ENCODE measurements at regions not wholly inside any gene's neighbourhood (a gene's known extent, or its start where the extent isn't known, plus 50 kb on each side); places are given as distances from the start of the nearest gene placed in this dataset.

- no peak for TF ChIP-seq Cebpa-rat (IDR thresholded peaks at IDR 0.05)
- H3K4me1 ChIP-seq, result no peaks in the 10 kb centered on the region
- H4K20me1 ChIP-seq, result no peaks in the 10 kb centered on the region
- H3K27me3 ChIP-seq, result no peaks in the 10 kb centered on the region
- H3K9ac ChIP-seq, result no peak overlapping the region
- no peak overlapping the region for H3K4me2 ChIP-seq
- no peak overlapping the region for H3K4me3 ChIP-seq
- H3K27ac ChIP-seq, result no peak overlapping the region
- no peaks in the 10 kb centered on the region for H3K9me3 ChIP-seq
- no peaks in the 10 kb centered on the region for H3K36me3 ChIP-seq
These were observed 255.1 kb upstream of the GPRIN3 start for GRCh38 chr4:89562746-89563145.

- H3K4me3 ChIP-seq, result no peak overlapping the region
- H3K4me1 ChIP-seq, result 0 out of 2 replicates have a peak, but pooled peaks cover 7% of the 10 kb centered on the region
- H3K9me3 ChIP-seq, result no peaks in the 10 kb centered on the region
- H3K4me2 ChIP-seq, result no peak overlapping the region
- TF ChIP-seq Cebpa-rat (IDR thresholded peaks at IDR 0.05), result no peak
- no peaks in the 10 kb centered on the region for H3K27me3 ChIP-seq
- H3K36me3 ChIP-seq, result no peaks in the 10 kb centered on the region
- no peaks in the 10 kb centered on the region for H4K20me1 ChIP-seq
- no peak overlapping the region for H3K9ac ChIP-seq
- H3K27ac ChIP-seq, result no peak overlapping the region
These were observed 253.4 kb upstream of the GPRIN3 start for GRCh38 chr4:89561048-89561447.

GRCh38 chr4:89558147-89558546 lies 250.5 kb upstream of the GPRIN3 start:
- Histone ChIP-seq H4K20me1 (no peaks in the 10 kb centered on the region), H3K36me3 (no peaks in the 10 kb centered on the region), H3K4me2 (no peak overlapping the region), H3K4me1 (0 out of 2 replicates have a peak, but pooled peaks cover 7% of the 10 kb centered on the region), H3K27ac (no peak overlapping the region), H3K27me3 (no peaks in the 10 kb centered on the region), H3K9me3 (no peaks in the 10 kb centered on the region), H3K4me3 (no peak overlapping the region), H3K9ac (no peak overlapping the region)
- TF ChIP-seq Cebpa-rat (IDR thresholded peaks at IDR 0.05), result no peak

GRCh38 chr4:89556601-89557305 lies 249.2 kb upstream of the GPRIN3 start:
- H3K27ac ChIP-seq, result no peak overlapping the region
- no peaks in the 10 kb centered on the region for H3K36me3 ChIP-seq
- H3K27me3 ChIP-seq, result no peaks in the 10 kb centered on the region
- no peak overlapping the region for H3K4me3 ChIP-seq
- TF ChIP-seq Cebpa-rat (IDR thresholded peaks at IDR 0.05), result no peak
- H3K4me1 ChIP-seq, result 0 out of 2 replicates have a peak, but pooled peaks cover 7% of the 10 kb centered on the region
- no peaks in the 10 kb centered on the region for H4K20me1 ChIP-seq
- H3K9me3 ChIP-seq, result no peaks in the 10 kb centered on the region
- no peak overlapping the region for H3K9ac ChIP-seq
- no peak overlapping the region; the same call in 1 of the 2 replicates for H3K4me2 ChIP-seq

GRCh38 chr4:89551191-89551590 lies 243.6 kb upstream of the GPRIN3 start:
- no peak overlapping the region for H3K27ac ChIP-seq
- no peaks in the 10 kb centered on the region for H3K4me1 ChIP-seq
- no peaks in the 10 kb centered on the region for H3K27me3 ChIP-seq
- H3K36me3 ChIP-seq, result no peaks in the 10 kb centered on the region
- H3K9me3 ChIP-seq, result no peaks in the 10 kb centered on the region
- no peak overlapping the region for H3K4me2 ChIP-seq
- H3K9ac ChIP-seq, result no peak overlapping the region
- H4K20me1 ChIP-seq, result no peaks in the 10 kb centered on the region
- no peak for TF ChIP-seq Cebpa-rat (IDR thresholded peaks at IDR 0.05)
- H3K4me3 ChIP-seq, result no peak overlapping the region

GRCh38 chr4:89549907-89550306 lies 242.3 kb upstream of the GPRIN3 start:
- H3K9me3 ChIP-seq, result peaks cover 5% of the 10 kb centered on the region; the same call in 1 of the 2 replicates
- no peak overlapping the region for H3K4me2 ChIP-seq
- H3K4me3 ChIP-seq, result no peak overlapping the region
- no peaks in the 10 kb centered on the region for H3K36me3 ChIP-seq
- no peaks in the 10 kb centered on the region for H4K20me1 ChIP-seq
- no peaks in the 10 kb centered on the region for H3K4me1 ChIP-seq
- H3K27me3 ChIP-seq, result no peaks in the 10 kb centered on the region
- TF ChIP-seq Cebpa-rat (IDR thresholded peaks at IDR 0.05), result no peak
- no peak overlapping the region for H3K27ac ChIP-seq
- no peak overlapping the region for H3K9ac ChIP-seq

GRCh38 chr4:89545315-89545714 lies 237.7 kb upstream of the GPRIN3 start:
- Histone ChIP-seq H3K4me2 (no peak overlapping the region), H3K4me3 (no peak overlapping the region), H3K9ac (no peak overlapping the region), H3K9me3 (peaks cover 13% of the 10 kb centered on the region; the same call in 1 of the 2 replicates), H3K36me3 (no peaks in the 10 kb centered on the region), H4K20me1 (no peaks in the 10 kb centered on the region), H3K27me3 (no peaks in the 10 kb centered on the region), H3K27ac (no peak overlapping the region), H3K4me1 (no peaks in the 10 kb centered on the region)
- no peak for TF ChIP-seq Cebpa-rat (IDR thresholded peaks at IDR 0.05)

- peaks cover 13% of the 10 kb centered on the region; the same call in 1 of the 2 replicates for H3K9me3 ChIP-seq
- H3K9ac ChIP-seq, result no peak overlapping the region
- no peak for TF ChIP-seq Cebpa-rat (IDR thresholded peaks at IDR 0.05)
- H4K20me1 ChIP-seq, result no peaks in the 10 kb centered on the region
- no peaks in the 10 kb centered on the region for H3K4me1 ChIP-seq
- no peaks in the 10 kb centered on the region for H3K27me3 ChIP-seq
- H3K27ac ChIP-seq, result no peak overlapping the region
- H3K36me3 ChIP-seq, result no peaks in the 10 kb centered on the region
- no peak overlapping the region for H3K4me3 ChIP-seq
- H3K4me2 ChIP-seq, result no peak overlapping the region
These were observed 234.4 kb upstream of the GPRIN3 start for GRCh38 chr4:89541998-89542397.

GRCh38 chr4:89539797-89540711 lies 232.5 kb upstream of the GPRIN3 start:
- no peaks in the 10 kb centered on the region for H3K4me1 ChIP-seq
- peaks cover 10% of the 10 kb centered on the region; the same call in 1 of the 2 replicates for H3K9me3 ChIP-seq
- H3K4me3 ChIP-seq, result no peak overlapping the region
- no peak overlapping the region for H3K27ac ChIP-seq
- H3K9ac ChIP-seq, result no peak overlapping the region
- no peaks in the 10 kb centered on the region for H3K27me3 ChIP-seq
- no peak for TF ChIP-seq Cebpa-rat (IDR thresholded peaks at IDR 0.05)
- no peaks in the 10 kb centered on the region for H4K20me1 ChIP-seq
- H3K4me2 ChIP-seq, result no peak overlapping the region
- no peaks in the 10 kb centered on the region for H3K36me3 ChIP-seq

GRCh38 chr4:89539374-89539773 lies 231.8 kb upstream of the GPRIN3 start:
- no peak overlapping the region for H3K4me2 ChIP-seq
- no peaks in the 10 kb centered on the region for H3K4me1 ChIP-seq
- H3K27ac ChIP-seq, result no peak overlapping the region
- no peak overlapping the region for H3K9ac ChIP-seq
- no peak overlapping the region for H3K4me3 ChIP-seq
- TF ChIP-seq Cebpa-rat (IDR thresholded peaks at IDR 0.05), result no peak
- no peaks in the 10 kb centered on the region for H4K20me1 ChIP-seq
- peaks cover 5% of the 10 kb centered on the region; the same call in 1 of the 2 replicates for H3K9me3 ChIP-seq
- no peaks in the 10 kb centered on the region for H3K27me3 ChIP-seq
- no peaks in the 10 kb centered on the region for H3K36me3 ChIP-seq
